Parathyroid adenoma (tissue), 2 donors: ENCODE measurements at regions not wholly inside any gene's neighbourhood (a gene's known extent, or its start where the extent isn't known, plus 50 kb on each side); places are given as distances from the start of the nearest gene placed in this dataset.

Experiments used
- H2AFZ ChIP-seq: fragments of 300-600 bp; sonication (generic); one replicate; pipeline ENCODE4 v1.7.0; 2017; ENCODE audit warnings: antibody characterized with exemption, mild to moderate bottlenecking
- H3K27ac ChIP-seq: fragments of 300-600 bp; sonication (generic); one replicate; pipeline ENCODE4 v1.7.0; 2017
- H3K27me3 ChIP-seq: fragments of 300-600 bp; sonication (generic); one replicate; pipeline ENCODE4 v1.7.0; 2017; ENCODE audit warnings: low read length; ENCODE audit not compliant: control insufficient read depth, insufficient read depth
- H3K36me3 ChIP-seq: fragments of 300-600 bp; sonication (generic); one replicate; pipeline ENCODE4 v1.7.0; 2017; ENCODE audit warnings: low read length; ENCODE audit not compliant: control insufficient read depth, insufficient read depth
- H3K4me1 ChIP-seq: fragments of 300-600 bp; sonication (generic); one replicate; pipeline ENCODE4 v1.7.0; 2017; ENCODE audit warnings: control low read depth
- H3K4me2 ChIP-seq: fragments of 300-600 bp; sonication (generic); one replicate; pipeline ENCODE4 v1.7.0; 2017; ENCODE audit warnings: low read length
- H3K4me3 ChIP-seq: fragments of 300-600 bp; sonication (generic); one replicate; pipeline ENCODE4 v1.7.0; 2017; ENCODE audit warnings: low read depth, low read length
- H3K79me2 ChIP-seq: fragments of 300-600 bp; sonication (generic); one replicate; pipeline ENCODE4 v1.7.0; 2017; ENCODE audit warnings: control low read depth
- H3K9ac ChIP-seq: fragments of 300-600 bp; sonication (generic); one replicate; pipeline ENCODE4 v1.7.0; 2017; ENCODE audit warnings: mild to moderate bottlenecking
- H3K9me3 ChIP-seq: fragments of 300-600 bp; sonication (generic); one replicate; pipeline ENCODE4 v1.7.0; 2017; ENCODE audit warnings: low read length; ENCODE audit not compliant: control insufficient read depth
- TF ChIP-seq, protein P1 (sequence below): fragments of 300-600 bp; sonication (generic); IDR thresholded peaks from one replicate; pipeline ENCODE4 v1.7.0; 2017; ENCODE audit warnings: antibody characterized with exemption, mild to moderate bottlenecking
- donor health status: primary hyperparathyroidism.

DNA sequence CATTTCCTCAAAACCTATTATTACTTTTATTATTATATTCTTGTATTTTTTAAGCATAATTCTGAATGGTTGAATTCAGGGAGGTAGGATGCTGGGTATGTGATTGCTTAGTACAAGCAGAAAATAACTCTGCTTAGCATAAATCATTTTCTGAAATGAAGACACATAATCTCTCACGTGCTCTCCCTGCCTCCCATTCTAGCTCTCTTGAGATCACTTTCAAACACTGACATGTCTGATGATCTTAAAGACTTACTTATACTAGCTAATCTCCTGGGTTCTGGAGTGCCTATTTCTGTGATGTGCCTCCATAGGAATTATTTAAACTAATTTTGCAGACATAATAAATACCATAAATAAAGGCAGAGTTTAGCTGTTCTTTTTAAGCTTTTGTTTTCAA lies 1136.0 kb downstream of the SUCLG1 start:
- H3K9me3 ChIP-seq = no peaks in the 10 kb centered on the region
- H3K9ac ChIP-seq = no peak overlapping the region
- H3K27ac ChIP-seq = no peak overlapping the region
- no peaks in the 10 kb centered on the region for H3K4me1 ChIP-seq
- no peak overlapping the region for H3K4me3 ChIP-seq
- TF ChIP-seq, protein P1, sequence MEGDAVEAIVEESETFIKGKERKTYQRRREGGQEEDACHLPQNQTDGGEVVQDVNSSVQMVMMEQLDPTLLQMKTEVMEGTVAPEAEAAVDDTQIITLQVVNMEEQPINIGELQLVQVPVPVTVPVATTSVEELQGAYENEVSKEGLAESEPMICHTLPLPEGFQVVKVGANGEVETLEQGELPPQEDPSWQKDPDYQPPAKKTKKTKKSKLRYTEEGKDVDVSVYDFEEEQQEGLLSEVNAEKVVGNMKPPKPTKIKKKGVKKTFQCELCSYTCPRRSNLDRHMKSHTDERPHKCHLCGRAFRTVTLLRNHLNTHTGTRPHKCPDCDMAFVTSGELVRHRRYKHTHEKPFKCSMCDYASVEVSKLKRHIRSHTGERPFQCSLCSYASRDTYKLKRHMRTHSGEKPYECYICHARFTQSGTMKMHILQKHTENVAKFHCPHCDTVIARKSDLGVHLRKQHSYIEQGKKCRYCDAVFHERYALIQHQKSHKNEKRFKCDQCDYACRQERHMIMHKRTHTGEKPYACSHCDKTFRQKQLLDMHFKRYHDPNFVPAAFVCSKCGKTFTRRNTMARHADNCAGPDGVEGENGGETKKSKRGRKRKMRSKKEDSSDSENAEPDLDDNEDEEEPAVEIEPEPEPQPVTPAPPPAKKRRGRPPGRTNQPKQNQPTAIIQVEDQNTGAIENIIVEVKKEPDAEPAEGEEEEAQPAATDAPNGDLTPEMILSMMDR = no peak
- no peak overlapping the region for H2AFZ ChIP-seq
- H3K4me2 ChIP-seq = no peak overlapping the region
- no peaks in the 10 kb centered on the region for H3K27me3 ChIP-seq
- no peaks in the 10 kb centered on the region for H3K36me3 ChIP-seq
- H3K79me2 ChIP-seq = no peaks in the 10 kb centered on the region

DNA sequence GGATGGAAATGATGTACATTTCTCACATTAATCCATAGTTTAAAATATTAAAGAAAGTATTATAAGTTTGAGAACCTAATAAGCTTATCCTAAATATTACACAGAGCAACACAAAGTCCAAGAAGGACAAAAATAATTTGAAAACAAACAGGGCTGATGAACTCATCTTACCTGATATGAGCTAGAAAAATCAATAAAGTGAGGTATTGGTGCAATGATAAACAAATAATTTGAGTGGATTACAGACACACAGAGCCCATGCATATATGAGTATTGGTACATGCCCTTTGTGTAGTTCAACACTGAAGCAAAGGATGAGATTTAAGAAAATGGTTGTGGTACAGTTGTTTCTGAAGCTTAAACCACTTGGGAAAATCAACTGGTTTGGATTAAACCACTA lies 1139.0 kb downstream of the SUCLG1 start:
- no peaks in the 10 kb centered on the region for H3K4me1 ChIP-seq
- H3K9ac ChIP-seq = no peak overlapping the region
- H3K9me3 ChIP-seq = no peaks in the 10 kb centered on the region
- H3K27ac ChIP-seq = no peak overlapping the region
- H3K27me3 ChIP-seq = no peaks in the 10 kb centered on the region
- H3K4me3 ChIP-seq = no peak overlapping the region
- H3K4me2 ChIP-seq = no peak overlapping the region
- TF ChIP-seq, protein P1 = no peak
- no peaks in the 10 kb centered on the region for H3K36me3 ChIP-seq
- H2AFZ ChIP-seq = no peak overlapping the region
- H3K79me2 ChIP-seq = no peaks in the 10 kb centered on the region

DNA sequence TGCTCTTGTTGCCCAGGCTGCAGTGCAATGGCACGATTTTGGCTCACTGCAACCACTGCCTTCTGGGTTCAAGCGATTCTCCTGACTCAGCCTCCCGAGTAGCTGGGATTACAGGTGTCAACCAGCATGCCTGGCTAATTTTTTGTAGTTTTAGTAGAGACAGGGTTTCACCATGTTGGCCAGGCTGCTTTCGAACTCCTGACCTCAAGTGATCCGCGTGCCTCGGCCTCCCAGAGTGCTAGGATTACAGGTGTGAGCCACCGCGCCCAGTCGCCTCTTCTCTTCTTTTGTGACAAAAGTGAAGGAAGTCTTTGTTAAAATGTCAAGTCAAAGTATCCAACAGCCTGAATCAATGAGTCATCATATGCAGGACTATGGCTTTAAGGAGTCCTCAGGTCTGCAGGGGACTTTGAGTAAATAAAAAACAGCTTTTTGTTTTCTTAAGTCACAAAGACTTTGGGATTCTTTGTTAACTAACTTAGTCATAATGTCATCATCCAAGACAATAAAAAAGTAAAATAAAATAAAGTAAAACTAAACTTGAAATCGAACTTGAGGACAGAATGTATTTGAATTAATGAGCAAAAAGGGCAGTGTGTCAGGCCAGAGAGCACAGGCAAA lies 1153.2 kb downstream of the SUCLG1 start:
- no peaks in the 10 kb centered on the region for H3K4me1 ChIP-seq
- H3K4me2 ChIP-seq = no peak overlapping the region
- no peak overlapping the region for H3K27ac ChIP-seq
- no peaks in the 10 kb centered on the region for H3K9me3 ChIP-seq
- H3K9ac ChIP-seq = no peak overlapping the region
- no peak overlapping the region for H3K4me3 ChIP-seq
- no peaks in the 10 kb centered on the region for H3K79me2 ChIP-seq
- TF ChIP-seq, protein P1 = no peak
- H2AFZ ChIP-seq = no peak overlapping the region
- no peaks in the 10 kb centered on the region for H3K36me3 ChIP-seq
- no peaks in the 10 kb centered on the region for H3K27me3 ChIP-seq

DNA sequence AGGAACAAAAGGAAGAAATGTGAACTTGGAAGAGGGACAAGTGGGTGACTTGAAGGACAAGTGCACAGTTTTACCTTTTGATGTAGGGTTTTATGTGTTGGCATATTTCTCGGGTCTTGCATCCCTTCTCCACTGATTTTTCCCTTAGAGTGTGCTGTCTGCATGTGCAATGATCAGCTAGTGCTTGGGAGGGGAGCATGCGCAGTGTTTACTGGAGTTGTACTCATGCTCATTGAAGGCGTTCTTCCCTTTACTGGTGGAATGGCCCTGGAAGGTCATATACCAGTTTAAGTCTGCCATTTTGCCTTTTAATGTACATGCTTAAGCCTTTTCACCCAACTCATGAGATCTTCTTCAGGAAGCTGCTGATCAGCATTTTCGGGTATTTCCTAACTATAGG lies 1168.0 kb downstream of the SUCLG1 start:
- Histone ChIP-seq H3K9ac (no peak overlapping the region), H3K36me3 (no peaks in the 10 kb centered on the region), H3K9me3 (no peaks in the 10 kb centered on the region), H3K4me1 (no peaks in the 10 kb centered on the region), H3K79me2 (no peaks in the 10 kb centered on the region), H3K27me3 (no peaks in the 10 kb centered on the region), H3K27ac (no peak overlapping the region), H3K4me3 (no peak overlapping the region), H3K4me2 (no peak overlapping the region), H2AFZ (no peak overlapping the region)
- TF ChIP-seq, protein P1 = no peak

DNA sequence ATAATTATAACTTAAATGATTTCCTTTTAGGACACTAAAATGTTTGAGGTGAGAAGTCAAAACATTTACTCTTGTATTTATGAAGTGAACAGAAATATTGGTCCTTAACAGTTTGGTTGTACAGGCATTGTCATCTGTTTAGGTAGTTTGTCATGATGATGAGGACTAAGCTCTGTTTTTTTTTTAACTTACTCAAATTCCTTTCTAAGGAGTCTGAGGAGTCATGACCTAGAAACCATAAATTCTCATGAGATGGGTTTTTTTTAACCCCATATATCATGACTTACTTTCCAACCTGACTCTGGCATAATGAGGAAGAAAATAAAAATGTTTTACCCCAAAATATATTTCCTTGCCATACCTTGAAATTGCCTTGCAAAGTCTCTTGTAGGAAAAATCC lies 1176.2 kb downstream of the SUCLG1 start:
- TF ChIP-seq, protein P1 = no peak
- Histone ChIP-seq H3K4me2 (no peak overlapping the region), H2AFZ (no peak overlapping the region), H3K9me3 (no peaks in the 10 kb centered on the region), H3K79me2 (no peaks in the 10 kb centered on the region), H3K4me3 (no peak overlapping the region), H3K27me3 (no peaks in the 10 kb centered on the region), H3K27ac (no peak overlapping the region), H3K36me3 (no peaks in the 10 kb centered on the region), H3K9ac (no peak overlapping the region), H3K4me1 (no peaks in the 10 kb centered on the region)
